ENCODE measurements at regions not wholly inside any gene's neighbourhood (a gene's known extent, or its start where the extent isn't known, plus 50 kb on each side); places are given as distances from the start of the nearest gene placed in this dataset.

DNA sequence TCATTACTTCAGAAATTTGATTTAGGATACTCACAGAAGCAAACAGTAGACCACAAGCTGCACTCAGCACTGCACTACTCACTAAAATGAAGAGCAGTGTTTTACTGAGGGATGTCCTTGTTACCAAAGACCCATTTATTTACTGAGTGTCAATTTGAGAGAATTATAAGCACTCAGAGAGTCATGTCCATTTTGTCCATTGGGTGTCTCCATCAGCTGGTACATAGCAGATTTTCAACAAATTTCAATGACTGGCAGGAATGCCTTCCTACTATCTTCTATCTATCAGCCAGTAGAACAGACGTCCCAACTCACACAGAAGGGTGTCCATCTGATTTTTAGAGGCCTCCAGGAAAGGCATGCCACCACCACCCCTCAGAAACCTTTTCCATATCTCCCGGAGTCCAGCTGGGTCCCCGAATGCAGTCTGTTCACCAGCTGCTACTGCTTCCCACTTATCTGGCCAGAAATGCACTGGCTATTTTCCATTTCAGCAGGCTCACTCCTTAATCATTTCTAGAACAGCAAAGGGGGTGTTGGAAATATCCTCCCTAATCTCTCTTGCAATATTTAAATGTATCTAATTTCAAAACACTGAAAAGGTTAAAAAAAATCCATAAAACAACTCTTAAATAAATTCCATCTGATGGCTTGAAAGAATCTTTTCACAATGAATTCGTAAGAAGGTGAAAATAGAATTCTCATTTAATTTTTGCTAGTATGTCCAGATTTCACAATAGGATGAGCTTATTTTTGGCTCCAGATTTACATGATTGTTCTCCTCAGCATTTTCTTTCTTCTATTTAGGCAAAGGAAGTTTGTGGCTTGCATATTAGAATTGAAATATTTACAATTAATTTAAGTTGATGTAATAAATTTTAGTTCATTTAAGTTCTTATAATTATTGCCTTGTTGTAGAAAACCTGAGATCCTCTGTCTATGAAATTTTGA, 1164.0 kb upstream of the CELF2 start:
- TF ChIP-seq, protein P1, sequence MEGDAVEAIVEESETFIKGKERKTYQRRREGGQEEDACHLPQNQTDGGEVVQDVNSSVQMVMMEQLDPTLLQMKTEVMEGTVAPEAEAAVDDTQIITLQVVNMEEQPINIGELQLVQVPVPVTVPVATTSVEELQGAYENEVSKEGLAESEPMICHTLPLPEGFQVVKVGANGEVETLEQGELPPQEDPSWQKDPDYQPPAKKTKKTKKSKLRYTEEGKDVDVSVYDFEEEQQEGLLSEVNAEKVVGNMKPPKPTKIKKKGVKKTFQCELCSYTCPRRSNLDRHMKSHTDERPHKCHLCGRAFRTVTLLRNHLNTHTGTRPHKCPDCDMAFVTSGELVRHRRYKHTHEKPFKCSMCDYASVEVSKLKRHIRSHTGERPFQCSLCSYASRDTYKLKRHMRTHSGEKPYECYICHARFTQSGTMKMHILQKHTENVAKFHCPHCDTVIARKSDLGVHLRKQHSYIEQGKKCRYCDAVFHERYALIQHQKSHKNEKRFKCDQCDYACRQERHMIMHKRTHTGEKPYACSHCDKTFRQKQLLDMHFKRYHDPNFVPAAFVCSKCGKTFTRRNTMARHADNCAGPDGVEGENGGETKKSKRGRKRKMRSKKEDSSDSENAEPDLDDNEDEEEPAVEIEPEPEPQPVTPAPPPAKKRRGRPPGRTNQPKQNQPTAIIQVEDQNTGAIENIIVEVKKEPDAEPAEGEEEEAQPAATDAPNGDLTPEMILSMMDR (conservative IDR thresholded peaks at IDR 0.05 in 1 of 2, IDR thresholded peaks at IDR 0.05 in 1 of 2; ENCODE audit: extremely low read depth in 1 of 2, insufficient read depth in 1 of 2, low read depth in 1 of 2, low read length in 2 of 2) = no peak
- TF ChIP-seq EZH2 (IDR thresholded peaks at IDR 0.05; ENCODE audit: borderline replicate concordance, low read length) = no peak

All from mammary epithelial cell (primary cell).